ENCODE measurements at regions not wholly inside any gene's neighbourhood (a gene's known extent, or its start where the extent isn't known, plus 50 kb on each side); places are given as distances from the start of the nearest gene placed in this dataset.

DNA sequence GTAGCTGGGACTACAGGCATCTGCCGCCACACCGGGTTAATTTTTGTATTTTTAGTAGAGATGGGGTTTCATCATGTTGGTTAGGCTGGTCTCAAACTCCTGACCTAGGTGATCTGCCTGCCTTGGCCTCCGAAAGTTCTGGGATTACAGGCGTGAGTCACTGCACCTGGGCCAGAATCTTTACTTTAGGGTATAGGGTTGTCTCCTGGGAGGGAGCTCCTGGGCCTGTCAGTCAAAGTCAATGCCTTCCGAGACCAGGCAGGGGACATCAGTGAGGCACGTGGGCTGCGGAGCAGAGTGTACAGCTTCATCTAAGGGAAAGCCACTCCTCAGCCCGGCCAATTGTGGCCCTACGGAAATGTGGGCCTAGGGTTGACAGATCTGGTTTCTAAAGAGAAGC, 108.6 kb downstream of the FGF18 start:
- ATAC-seq (ENCODE audit: insufficient number of reproducible peaks, low FRiP score, low read depth) = no peak
- no peaks in the 10 kb centered on the region for H3K27me3 ChIP-seq (replicated peaks; ENCODE audit: insufficient read depth)
- TF ChIP-seq, protein P1, sequence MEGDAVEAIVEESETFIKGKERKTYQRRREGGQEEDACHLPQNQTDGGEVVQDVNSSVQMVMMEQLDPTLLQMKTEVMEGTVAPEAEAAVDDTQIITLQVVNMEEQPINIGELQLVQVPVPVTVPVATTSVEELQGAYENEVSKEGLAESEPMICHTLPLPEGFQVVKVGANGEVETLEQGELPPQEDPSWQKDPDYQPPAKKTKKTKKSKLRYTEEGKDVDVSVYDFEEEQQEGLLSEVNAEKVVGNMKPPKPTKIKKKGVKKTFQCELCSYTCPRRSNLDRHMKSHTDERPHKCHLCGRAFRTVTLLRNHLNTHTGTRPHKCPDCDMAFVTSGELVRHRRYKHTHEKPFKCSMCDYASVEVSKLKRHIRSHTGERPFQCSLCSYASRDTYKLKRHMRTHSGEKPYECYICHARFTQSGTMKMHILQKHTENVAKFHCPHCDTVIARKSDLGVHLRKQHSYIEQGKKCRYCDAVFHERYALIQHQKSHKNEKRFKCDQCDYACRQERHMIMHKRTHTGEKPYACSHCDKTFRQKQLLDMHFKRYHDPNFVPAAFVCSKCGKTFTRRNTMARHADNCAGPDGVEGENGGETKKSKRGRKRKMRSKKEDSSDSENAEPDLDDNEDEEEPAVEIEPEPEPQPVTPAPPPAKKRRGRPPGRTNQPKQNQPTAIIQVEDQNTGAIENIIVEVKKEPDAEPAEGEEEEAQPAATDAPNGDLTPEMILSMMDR (IDR thresholded peaks at IDR 0.05) = no peak

DNA sequence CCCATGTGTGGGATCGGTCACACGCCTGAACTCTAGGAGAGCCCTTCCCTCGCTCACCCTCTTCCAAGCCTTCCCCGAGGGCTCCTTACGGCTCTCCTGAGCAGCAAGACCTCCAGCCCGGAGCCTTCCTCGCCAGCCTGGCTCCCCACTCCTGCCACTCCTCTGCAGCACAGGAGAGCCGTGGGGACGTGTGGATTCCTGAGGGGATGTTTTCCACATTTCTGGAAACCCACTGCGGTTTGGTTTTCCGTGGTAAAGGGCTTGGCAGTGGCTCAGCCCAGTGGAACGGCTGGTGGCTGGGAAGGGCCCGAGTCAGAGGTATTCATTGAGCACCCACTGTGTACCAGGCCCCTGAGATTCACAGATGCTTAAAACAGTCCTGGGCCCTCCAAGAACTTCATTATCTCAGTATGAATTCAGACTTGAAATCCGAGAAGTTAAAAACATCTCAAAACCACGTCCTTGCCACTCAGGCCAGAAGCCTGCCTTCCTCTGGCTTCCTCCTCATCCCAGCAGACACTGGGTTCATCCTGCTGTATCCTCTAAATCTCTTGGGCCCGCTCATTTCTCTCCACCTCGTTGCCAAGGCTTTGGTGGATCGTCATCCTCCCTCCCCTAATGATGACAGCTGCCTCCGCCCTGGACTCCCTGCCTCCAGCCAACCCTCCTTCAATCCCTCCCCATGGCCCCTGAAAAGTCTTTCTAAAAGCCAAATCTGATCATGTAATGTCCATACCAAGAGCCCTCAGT, 109.6 kb downstream of the FGF18 start:
- H3K9me3 ChIP-seq = no peaks in the 10 kb centered on the region
- no peaks in the 10 kb centered on the region for H3K36me3 ChIP-seq
- TF ChIP-seq, protein P1 (IDR thresholded peaks at IDR 0.05) = no peak
- peaks cover 12 to 15% of the 10 kb centered on the region in 2 donors for H3K4me1 ChIP-seq (ENCODE audit: control insufficient read depth in 1 of 2, low read depth in 2 of 2)
- ATAC-seq (ENCODE audit: insufficient number of reproducible peaks, low FRiP score, low read depth) = no peak
- H3K27me3 ChIP-seq (replicated peaks; ENCODE audit: insufficient read depth) = no peaks in the 10 kb centered on the region
- no peak overlapping the region for H3K27ac ChIP-seq
- H3K4me3 ChIP-seq = no peak overlapping the region
- DNase-seq (ENCODE audit: low spot score) = no peak

More for the DNA sequence above, 108.6 kb downstream of the FGF18 start:
- DNase-seq (ENCODE audit: low spot score) = no peak
- H3K27ac ChIP-seq = no peak overlapping the region
- no peaks in the 10 kb centered on the region for H3K36me3 ChIP-seq
- H3K4me3 ChIP-seq = no peak overlapping the region
- H3K4me1 ChIP-seq (ENCODE audit: control insufficient read depth in 1 of 2, low read depth in 2 of 2) = peaks cover 12 to 17% of the 10 kb centered on the region in 2 donors
- no peaks in the 10 kb centered on the region for H3K9me3 ChIP-seq

DNA sequence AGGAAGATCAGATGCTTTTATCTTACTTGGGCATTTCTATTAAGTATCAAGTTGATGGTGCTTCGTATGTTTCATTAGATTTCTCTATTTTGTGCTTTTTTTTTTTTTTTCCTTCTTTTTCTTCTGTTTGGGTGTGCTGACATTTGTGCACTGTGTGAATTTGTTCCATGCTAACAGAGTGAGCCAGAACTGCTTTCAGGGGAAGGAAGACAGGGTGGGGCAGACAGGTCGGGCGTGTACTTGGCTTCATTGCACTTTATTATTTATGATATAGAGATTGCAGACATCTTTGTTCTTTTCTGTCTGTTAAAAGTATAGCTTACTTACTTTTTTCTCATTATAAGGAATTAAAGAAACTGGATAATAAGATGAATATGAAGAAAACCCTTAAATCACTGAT, 112.2 kb downstream of the FGF18 start:
- Histone ChIP-seq H3K27ac (no peak overlapping the region), H3K27me3 (replicated peaks; ENCODE audit: insufficient read depth) (no peaks in the 10 kb centered on the region), H3K4me1 (ENCODE audit: control insufficient read depth in 1 of 2, low read depth in 2 of 2) (no peaks in the 10 kb centered on the region), H3K36me3 (no peaks in the 10 kb centered on the region), H3K9me3 (no peaks in the 10 kb centered on the region), H3K4me3 (no peak overlapping the region)
- TF ChIP-seq, protein P1 (IDR thresholded peaks at IDR 0.05) = no peak
- DNase-seq (ENCODE audit: low spot score) = no peak
- no peak for ATAC-seq (ENCODE audit: insufficient number of reproducible peaks, low FRiP score, low read depth)

DNA sequence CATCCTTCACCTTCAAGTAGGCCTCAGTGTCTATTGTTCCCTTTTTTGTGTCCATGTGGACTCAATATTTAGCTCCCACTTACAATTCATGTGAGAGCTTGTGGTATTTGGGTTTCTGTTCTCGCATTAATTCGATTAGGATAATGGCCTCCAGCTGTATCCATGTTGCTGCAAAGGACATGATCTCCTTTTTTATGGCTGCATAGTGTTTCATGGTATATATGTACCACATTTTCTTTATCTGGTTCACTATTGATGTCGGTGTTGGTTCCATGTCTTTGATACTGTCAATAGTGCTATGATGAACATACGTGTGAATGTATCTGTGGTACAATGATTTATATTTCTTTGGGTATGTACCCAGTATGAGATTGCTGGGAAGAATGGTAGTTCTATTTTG, 113.7 kb downstream of the FGF18 start:
- H3K27ac ChIP-seq = no peak overlapping the region
- H3K36me3 ChIP-seq = no peaks in the 10 kb centered on the region
- TF ChIP-seq, protein P1 (IDR thresholded peaks at IDR 0.05) = no peak
- DNase-seq (ENCODE audit: low spot score) = no peak
- no peak for ATAC-seq (ENCODE audit: insufficient number of reproducible peaks, low FRiP score, low read depth)
- H3K4me1 ChIP-seq (ENCODE audit: control insufficient read depth in 1 of 2, low read depth in 2 of 2) = no peaks in the 10 kb centered on the region
- H3K9me3 ChIP-seq = no peaks in the 10 kb centered on the region
- H3K4me3 ChIP-seq = no peak overlapping the region
- no peaks in the 10 kb centered on the region for H3K27me3 ChIP-seq (replicated peaks; ENCODE audit: insufficient read depth)

DNA sequence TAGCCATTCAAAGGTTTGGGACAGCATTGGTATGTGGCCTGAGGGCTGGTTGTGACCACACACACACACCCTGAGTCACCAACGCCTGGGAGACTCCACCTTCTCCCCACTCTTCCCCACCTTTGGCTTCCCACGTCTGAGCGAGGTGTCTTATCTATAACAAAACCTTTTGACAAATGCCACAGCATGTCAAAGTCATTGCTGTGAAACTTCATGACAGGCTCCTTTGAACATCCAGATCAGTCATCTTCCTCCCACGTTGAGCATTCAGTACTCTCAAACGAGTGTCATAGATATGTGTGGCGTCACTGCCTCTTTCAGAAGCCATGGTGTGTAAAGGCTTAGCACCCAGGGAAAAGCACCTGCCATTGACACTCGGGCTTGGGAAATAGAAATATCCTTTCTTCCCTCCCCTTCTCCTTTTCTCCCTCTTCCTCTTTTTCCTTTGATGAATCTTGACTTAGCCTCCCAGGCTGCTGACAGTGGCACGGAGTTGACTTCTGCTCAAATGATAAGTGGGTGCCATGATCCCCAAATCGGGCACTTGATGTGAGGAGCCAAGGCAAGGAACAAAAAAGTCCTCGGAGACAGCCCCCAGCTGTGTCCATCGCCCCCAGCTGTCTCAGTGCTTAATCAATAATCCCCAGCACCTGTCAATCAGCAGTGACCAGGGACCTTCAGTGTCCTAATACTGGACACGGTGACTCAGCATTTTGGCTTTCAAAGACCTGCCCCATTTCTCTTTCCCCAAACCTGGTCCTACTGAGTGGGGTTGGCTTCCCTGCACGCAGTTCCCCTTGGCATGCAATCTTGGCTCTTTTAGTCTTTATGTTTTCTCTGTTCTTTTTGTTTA, 114.8 kb downstream of the FGF18 start:
- no peaks in the 10 kb centered on the region for H3K36me3 ChIP-seq
- no peak overlapping the region for H3K4me3 ChIP-seq
- no peak overlapping the region for H3K27ac ChIP-seq
- no peaks in the 10 kb centered on the region for H3K9me3 ChIP-seq
- ATAC-seq (ENCODE audit: insufficient number of reproducible peaks, low FRiP score, low read depth) = no peak
- TF ChIP-seq, protein P1 (IDR thresholded peaks at IDR 0.05) = no peak
- no peaks in the 10 kb centered on the region for H3K4me1 ChIP-seq (ENCODE audit: control insufficient read depth in 1 of 2, low read depth in 2 of 2)
- DNase-seq (ENCODE audit: low spot score) = no peak
- no peaks in the 10 kb centered on the region for H3K27me3 ChIP-seq (replicated peaks; ENCODE audit: insufficient read depth)

Data from thoracic aorta (tissue), 2 donors.